HEK293 (cell line): ENCODE measurements at regions not wholly inside any gene's neighbourhood (a gene's known extent, or its start where the extent isn't known, plus 50 kb on each side); places are given as distances from the start of the nearest gene placed in this dataset.

Experiments
- MEIS1 ChIP-seq: sonication (generic); formaldehyde crosslinking; IDR thresholded peaks from 2 replicates; pipeline ENCODE4 v1.8.1; 2022; ENCODE audit warnings: missing genetic modification reagents, mild to moderate bottlenecking, borderline replicate concordance
- REST ChIP-seq: fragments of 450-650 bp; formaldehyde crosslinking; IDR thresholded peaks from 2 replicates; pipeline ENCODE4 v1.5.1; 2016; ENCODE audit warnings: missing biosample characterization, missing genetic modification characterization
- ZBTB6 ChIP-seq: fragments of 450-650 bp; formaldehyde crosslinking; IDR thresholded peaks from 2 replicates; pipeline ENCODE4 v1.5.1; 2017; ENCODE audit warnings: missing biosample characterization, missing genetic modification characterization
- ZNF214 ChIP-seq: fragments of 450-650 bp; formaldehyde crosslinking; IDR thresholded peaks from 2 replicates; pipeline ENCODE4 v1.5.1; 2017; ENCODE audit warnings: missing biosample characterization, mild to moderate bottlenecking, missing genetic modification characterization, borderline replicate concordance
- ZNF510 ChIP-seq: fragments of 450-650 bp; formaldehyde crosslinking; IDR thresholded peaks from 2 replicates; pipeline ENCODE4 v1.5.1; 2018; ENCODE audit warnings: mild to moderate bottlenecking, missing genetic modification characterization, missing biosample characterization; ENCODE audit not compliant: insufficient replicate concordance
- TF ChIP-seq, protein P1 (sequence below): fragments of 450-650 bp; formaldehyde crosslinking; IDR thresholded peaks from 2 replicates; pipeline ENCODE4 v1.5.1; 2016; ENCODE audit warnings: missing biosample characterization, missing genetic modification characterization
- TF ChIP-seq, protein P2 (sequence below): fragments of 450-650 bp; IDR thresholded peaks from 2 replicates; pipeline ENCODE4 v1.5.1; 2018; ENCODE audit warnings: missing biosample characterization, mild to moderate bottlenecking, missing genetic modification characterization

DNA sequence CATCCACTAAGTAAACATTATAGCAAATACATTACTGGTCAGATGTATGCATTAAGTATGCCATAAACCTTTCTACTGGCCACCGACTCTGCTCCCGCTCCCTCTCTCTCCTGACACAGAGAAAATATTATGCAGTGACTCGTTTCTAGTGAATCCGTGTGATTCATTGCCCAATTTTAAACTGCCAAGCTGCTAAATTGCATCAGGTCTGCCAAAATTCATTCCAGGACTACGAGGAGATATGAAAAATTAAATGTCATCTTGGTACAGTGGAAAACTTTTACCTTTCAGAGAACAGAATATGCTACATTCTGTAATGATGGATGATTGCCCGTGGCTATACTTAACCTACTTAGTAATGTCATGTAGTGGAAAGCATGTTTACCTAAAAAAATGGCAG is 368.8 kb upstream of the TSHZ3 start:
- TF ChIP-seq REST (tag by site-specific recombination) (no peak), ZNF214 (no peak), MEIS1 (CRISPR knock-in tag) (no peak), ZNF510 (no peak), ZBTB6 (tag by site-specific recombination) (no peak)
- TF ChIP-seq, protein P1, sequence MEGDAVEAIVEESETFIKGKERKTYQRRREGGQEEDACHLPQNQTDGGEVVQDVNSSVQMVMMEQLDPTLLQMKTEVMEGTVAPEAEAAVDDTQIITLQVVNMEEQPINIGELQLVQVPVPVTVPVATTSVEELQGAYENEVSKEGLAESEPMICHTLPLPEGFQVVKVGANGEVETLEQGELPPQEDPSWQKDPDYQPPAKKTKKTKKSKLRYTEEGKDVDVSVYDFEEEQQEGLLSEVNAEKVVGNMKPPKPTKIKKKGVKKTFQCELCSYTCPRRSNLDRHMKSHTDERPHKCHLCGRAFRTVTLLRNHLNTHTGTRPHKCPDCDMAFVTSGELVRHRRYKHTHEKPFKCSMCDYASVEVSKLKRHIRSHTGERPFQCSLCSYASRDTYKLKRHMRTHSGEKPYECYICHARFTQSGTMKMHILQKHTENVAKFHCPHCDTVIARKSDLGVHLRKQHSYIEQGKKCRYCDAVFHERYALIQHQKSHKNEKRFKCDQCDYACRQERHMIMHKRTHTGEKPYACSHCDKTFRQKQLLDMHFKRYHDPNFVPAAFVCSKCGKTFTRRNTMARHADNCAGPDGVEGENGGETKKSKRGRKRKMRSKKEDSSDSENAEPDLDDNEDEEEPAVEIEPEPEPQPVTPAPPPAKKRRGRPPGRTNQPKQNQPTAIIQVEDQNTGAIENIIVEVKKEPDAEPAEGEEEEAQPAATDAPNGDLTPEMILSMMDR = no peak
- TF ChIP-seq, protein P2, sequence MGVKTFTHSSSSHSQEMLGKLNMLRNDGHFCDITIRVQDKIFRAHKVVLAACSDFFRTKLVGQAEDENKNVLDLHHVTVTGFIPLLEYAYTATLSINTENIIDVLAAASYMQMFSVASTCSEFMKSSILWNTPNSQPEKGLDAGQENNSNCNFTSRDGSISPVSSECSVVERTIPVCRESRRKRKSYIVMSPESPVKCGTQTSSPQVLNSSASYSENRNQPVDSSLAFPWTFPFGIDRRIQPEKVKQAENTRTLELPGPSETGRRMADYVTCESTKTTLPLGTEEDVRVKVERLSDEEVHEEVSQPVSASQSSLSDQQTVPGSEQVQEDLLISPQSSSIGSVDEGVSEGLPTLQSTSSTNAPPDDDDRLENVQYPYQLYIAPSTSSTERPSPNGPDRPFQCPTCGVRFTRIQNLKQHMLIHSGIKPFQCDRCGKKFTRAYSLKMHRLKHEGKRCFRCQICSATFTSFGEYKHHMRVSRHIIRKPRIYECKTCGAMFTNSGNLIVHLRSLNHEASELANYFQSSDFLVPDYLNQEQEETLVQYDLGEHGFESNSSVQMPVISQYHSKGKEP (tag by site-specific recombination) = no peak
